B cell (primary cell): ENCODE measurements at regions not wholly inside any gene's neighbourhood (a gene's known extent, or its start where the extent isn't known, plus 50 kb on each side); places are given as distances from the start of the nearest gene placed in this dataset.

Source experiments
- ATAC-seq: fragments of 200-7000 bp; cut with Tn5 transposase; one replicate; pipeline ENCODE4 v1.10.0; 2021; ENCODE audit warnings: low read depth, mild to moderate bottlenecking, moderate number of reproducible peaks, moderate library complexity
- CTCF ChIA-PET: fragments of 350-600 bp; sonication (Branson Sonifier 250); formaldehyde crosslinking; loops from one replicate; lab custom pipeline; 2021; ENCODE audit warnings: antibody characterized with exemption, inconsistent platforms; lab: Charles Lee
- POLR2A ChIA-PET: fragments of 350-600 bp; sonication (Branson Sonifier 250); formaldehyde crosslinking; loops from one replicate; lab custom pipeline; 2021; ENCODE audit warnings: antibody characterized with exemption; lab: Charles Lee
- DNase-seq: peaks from one replicate; pipeline ENCODE4 v3.0.0; 2013
- H2AFZ ChIP-seq: 2 replicates; pipeline ENCODE4 v1.6.1; 2012; ENCODE audit warnings: mild to moderate bottlenecking, low read depth, low read length; ENCODE audit not compliant: insufficient read depth, poor library complexity, severe bottlenecking
- H3K27ac ChIP-seq, 2 donors: 1 replicate in 1 of 2; 2 replicates in 1 of 2; pipeline ENCODE4 v1.5.1; 2012 to 2013; ENCODE audit warnings: low read length in 2 of 2, mild to moderate bottlenecking in 2 of 2, moderate library complexity in 1 of 2
- H3K27me3 ChIP-seq, 4 experiments: fragments of 200-600 bp in 1 of 4; sonication (generic) in 1 of 4; replicated peaks in 1 of 4; 1 replicate in 2 of 4; 2 replicates in 2 of 4; pipeline versions ENCODE4 v1.6.1 to v1.7.0; 2013 to 2016; ENCODE audit warnings: low read length in 3 of 4, mild to moderate bottlenecking in 2 of 4, mixed read lengths in 1 of 4, moderate library complexity in 1 of 4; ENCODE audit not compliant: insufficient read depth in 4 of 4, control insufficient read depth in 3 of 4; ENCODE audit errors: control extremely low read depth in 1 of 4
- H3K36me3 ChIP-seq, 2 experiments: replicated peaks in 1 of 2; 1 replicate in 1 of 2; 2 replicates in 1 of 2; pipeline versions ENCODE4 v1.6.1 to v1.7.1; 2013; ENCODE audit warnings: low read length in 1 of 2; ENCODE audit not compliant: insufficient read depth in 2 of 2, control insufficient read depth in 1 of 2; ENCODE audit errors: control extremely low read depth in 1 of 2, extremely low read depth in 1 of 2
- H3K4me1 ChIP-seq, 2 donors: fragments of 200-600 bp in 1 of 2; sonication (generic) in 1 of 2; 1 replicate in 1 of 2; 2 replicates in 1 of 2; pipeline versions ENCODE4 v1.5.1 to v1.6.1; 2013 to 2017; ENCODE audit warnings: low read length in 2 of 2; ENCODE audit not compliant: control insufficient read depth in 2 of 2, insufficient read depth in 2 of 2
- H3K4me2 ChIP-seq: replicated peaks from 2 replicates; pipeline ENCODE3; 2012; ENCODE audit warnings: mild to moderate bottlenecking, low read depth, low read length; ENCODE audit not compliant: poor library complexity, severe bottlenecking
- H3K4me3 ChIP-seq, 5 experiments: fragments of 200-600 bp in 1 of 5; sonication (generic) in 1 of 5; 1 replicate in 3 of 5; 2 replicates in 2 of 5; pipeline versions ENCODE4 v1.5.1 to v1.7.0; 2011 to 2016; ENCODE audit warnings: low read length in 4 of 5, mild to moderate bottlenecking in 4 of 5, low read depth in 2 of 5, control low read depth in 1 of 5, moderate library complexity in 1 of 5; ENCODE audit not compliant: insufficient read depth in 1 of 5; ENCODE audit errors: control extremely low read depth in 1 of 5, extremely low read depth in 1 of 5
- H3K79me2 ChIP-seq: fragments of 200-600 bp; sonication (generic); one replicate; pipeline ENCODE4 v1.6.0; 2016; ENCODE audit warnings: low read length; ENCODE audit not compliant: control insufficient read depth, insufficient read depth
- H3K9ac ChIP-seq: fragments of 200-600 bp; sonication (generic); 2 replicates; pipeline ENCODE4 v1.6.1; 2017; ENCODE audit warnings: mild to moderate bottlenecking, low read length, moderate library complexity
- H3K9me3 ChIP-seq, 3 donors: one replicate each; pipeline versions ENCODE4 v1.6.1 to v1.7.1; 2013; ENCODE audit warnings: low read length in 2 of 3; ENCODE audit not compliant: control insufficient read depth in 2 of 3, insufficient read depth in 1 of 3; ENCODE audit errors: control extremely low read depth in 1 of 3
- H4K20me1 ChIP-seq: 2 replicates; pipeline ENCODE4 v1.6.0; 2012; ENCODE audit warnings: mild to moderate bottlenecking, low read length; ENCODE audit not compliant: insufficient read depth, control insufficient read depth, poor library complexity, severe bottlenecking
- H3K27ac Mint-ChIP-seq: one replicate; pipeline ENCODE4 v1.8.0; 2021; ENCODE audit warnings: mixed read lengths
- H3K27me3 Mint-ChIP-seq: one replicate; pipeline ENCODE4 v1.8.0; 2021; ENCODE audit warnings: mixed read lengths
- H3K4me1 Mint-ChIP-seq: one replicate; pipeline ENCODE4 v1.8.0; 2021; ENCODE audit warnings: mixed read lengths
- H3K4me3 Mint-ChIP-seq: one replicate; pipeline ENCODE4 v1.8.0; 2021; ENCODE audit warnings: mixed read lengths
- H3K9me3 Mint-ChIP-seq: one replicate; pipeline ENCODE4 v1.8.0; 2022; ENCODE audit warnings: mixed read lengths; ENCODE audit not compliant: insufficient read depth
- EZH2 ChIP-seq: IDR thresholded peaks from 2 replicates; pipeline ENCODE4 v1.6.1; 2012; ENCODE audit warnings: borderline replicate concordance, low read depth, mild to moderate bottlenecking, moderate library complexity, low read length; ENCODE audit not compliant: insufficient read depth, poor library complexity, severe bottlenecking
- WGBS: methylation state at CpG from one replicate; pipeline ENCODE4 v1.1.5; 2013; ENCODE audit warnings: missing lambda C conversion rate; ENCODE audit not compliant: insufficient coverage; 5-methylcytosine and 5-hydroxymethylcytosine counted together
- intact Hi-C: fragments of 100-400 bp; cut with micrococcal nuclease; formaldehyde crosslinking; loops from one replicate; pipeline ENCODE4 v1.10.0; 2022
- TF ChIP-seq, protein P1 (sequence below): fragments of 200-600 bp; IDR thresholded peaks from one replicate; pipeline ENCODE4 v1.8.0; 2022; ENCODE audit warnings: antibody characterized with exemption, mild to moderate bottlenecking

- Histone ChIP-seq H2AFZ (no peak overlapping the region), H3K27ac (no peak overlapping the region), H3K4me2 (no peak overlapping the region), H3K4me3 (no peak overlapping the region), H3K4me1 (no peaks in the 10 kb centered on the region), H3K9me3 (no peaks in the 10 kb centered on the region), H4K20me1 (no peaks in the 10 kb centered on the region), H3K27me3 (no peaks in the 10 kb centered on the region), H3K9ac (no peak overlapping the region), H3K79me2 (no peaks in the 10 kb centered on the region), H3K36me3 (no peaks in the 10 kb centered on the region)
- no CpG with 5 or more reads among the region's 3 CpGs for WGBS
- Mint-ChIP-seq H3K4me1 (no peaks in the 10 kb centered on the region), H3K9me3 (no peaks in the 10 kb centered on the region), H3K27ac (no peak overlapping the region), H3K4me3 (no peak overlapping the region), H3K27me3 (no peaks in the 10 kb centered on the region)
- DNase-seq = no peak
- intact Hi-C loops = no loop called here
- no peak for ATAC-seq
- ChIA-PET CTCF (no interaction called here), POLR2A (no interaction called here)
- no peak for TF ChIP-seq EZH2
- TF ChIP-seq, protein P1, sequence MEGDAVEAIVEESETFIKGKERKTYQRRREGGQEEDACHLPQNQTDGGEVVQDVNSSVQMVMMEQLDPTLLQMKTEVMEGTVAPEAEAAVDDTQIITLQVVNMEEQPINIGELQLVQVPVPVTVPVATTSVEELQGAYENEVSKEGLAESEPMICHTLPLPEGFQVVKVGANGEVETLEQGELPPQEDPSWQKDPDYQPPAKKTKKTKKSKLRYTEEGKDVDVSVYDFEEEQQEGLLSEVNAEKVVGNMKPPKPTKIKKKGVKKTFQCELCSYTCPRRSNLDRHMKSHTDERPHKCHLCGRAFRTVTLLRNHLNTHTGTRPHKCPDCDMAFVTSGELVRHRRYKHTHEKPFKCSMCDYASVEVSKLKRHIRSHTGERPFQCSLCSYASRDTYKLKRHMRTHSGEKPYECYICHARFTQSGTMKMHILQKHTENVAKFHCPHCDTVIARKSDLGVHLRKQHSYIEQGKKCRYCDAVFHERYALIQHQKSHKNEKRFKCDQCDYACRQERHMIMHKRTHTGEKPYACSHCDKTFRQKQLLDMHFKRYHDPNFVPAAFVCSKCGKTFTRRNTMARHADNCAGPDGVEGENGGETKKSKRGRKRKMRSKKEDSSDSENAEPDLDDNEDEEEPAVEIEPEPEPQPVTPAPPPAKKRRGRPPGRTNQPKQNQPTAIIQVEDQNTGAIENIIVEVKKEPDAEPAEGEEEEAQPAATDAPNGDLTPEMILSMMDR = no peak
These were observed 209.5 kb upstream of the PACRGL start for GRCh38 chr4:20490734-20491133.

DNA sequence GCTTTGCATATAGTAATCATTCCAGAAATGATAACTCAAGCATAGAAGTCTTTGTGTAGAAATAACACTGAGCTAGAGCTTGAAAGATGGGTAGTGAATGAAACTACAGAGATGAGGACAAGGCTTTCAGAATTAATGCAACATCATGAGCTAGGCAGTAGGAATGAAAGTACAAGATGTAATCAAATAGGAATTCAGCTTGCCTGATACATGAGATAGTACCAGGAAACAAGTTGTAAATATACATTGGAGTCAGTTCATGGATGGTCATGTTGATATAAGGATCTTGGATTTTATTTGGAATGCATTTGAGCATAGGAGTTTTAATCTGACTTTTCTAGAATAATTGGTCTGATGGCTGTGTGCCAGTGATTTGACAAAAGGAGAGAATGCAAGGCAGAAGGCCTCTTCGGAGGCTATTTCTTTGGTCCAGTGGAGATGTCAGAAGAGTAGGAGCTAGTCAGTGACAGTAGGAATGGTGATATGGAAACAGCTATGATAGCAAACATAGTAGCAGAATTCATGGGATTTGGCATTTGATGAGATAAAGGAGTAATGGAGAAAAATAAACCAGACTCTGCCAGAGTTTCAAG lies 206.4 kb upstream of the PACRGL start:
- ChIA-PET CTCF (no interaction called here), POLR2A (no interaction called here)
- 86% methylated on average over 1 of the region's 1 CpG for WGBS
- ATAC-seq = no peak
- H3K36me3 ChIP-seq = no peaks in the 10 kb centered on the region
- H3K27me3 Mint-ChIP-seq = no peaks in the 10 kb centered on the region
- TF ChIP-seq, protein P1 = no peak
- TF ChIP-seq EZH2 = no peak
- no peak overlapping the region for H3K27ac ChIP-seq
- intact Hi-C loops = no loop called here
- H2AFZ ChIP-seq = no peak overlapping the region
- no peak overlapping the region for H3K4me2 ChIP-seq
- no peaks in the 10 kb centered on the region for H3K79me2 ChIP-seq
- no peak for DNase-seq
- no peaks in the 10 kb centered on the region for H3K27me3 ChIP-seq
- no peak overlapping the region for H3K9ac ChIP-seq
- H3K4me1 Mint-ChIP-seq = no peaks in the 10 kb centered on the region
- no peak overlapping the region for H3K4me3 ChIP-seq
- H3K4me3 Mint-ChIP-seq = no peak overlapping the region
- no peaks in the 10 kb centered on the region for H4K20me1 ChIP-seq
- no peaks in the 10 kb centered on the region for H3K9me3 ChIP-seq
- no peaks in the 10 kb centered on the region for H3K4me1 ChIP-seq
- no peaks in the 10 kb centered on the region for H3K9me3 Mint-ChIP-seq
- H3K27ac Mint-ChIP-seq = no peak overlapping the region
